Neural progenitor cell (in vitro differentiated cells): ENCODE measurements at regions not wholly inside any gene's neighbourhood (a gene's known extent, or its start where the extent isn't known, plus 50 kb on each side); places are given as distances from the start of the nearest gene placed in this dataset.
"Not testable (repeated sequence)": the region's sequence is repeated elsewhere in the genome, so short reads cannot be mapped to it uniquely, and the experiment has no call there.

ENCODE experiments used
- DNase-seq: peaks from one replicate; pipeline ENCODE4 v3.0.0-alpha.2; 2016; ENCODE audit warnings: low spot score
- H2AFZ ChIP-seq: fragments of 200-600 bp; sonication (generic); replicated peaks from 2 replicates; pipeline ENCODE4 v1.6.1; 2016; ENCODE audit warnings: antibody characterized with exemption
- H3F3A ChIP-seq: fragments of 200-600 bp; sonication (generic); 2 replicates; pipeline ENCODE4 v1.6.1; 2016; ENCODE audit warnings: antibody characterized with exemption, low read depth
- H3K27ac ChIP-seq: fragments of 200-600 bp; sonication (generic); 2 replicates; pipeline ENCODE4 v1.5.1; 2016; ENCODE audit warnings: mild to moderate bottlenecking
- H3K27me3 ChIP-seq: fragments of 200-600 bp; sonication (generic); 2 replicates; pipeline ENCODE4 v1.6.1; 2016; ENCODE audit warnings: mild to moderate bottlenecking, moderate library complexity
- H3K36me3 ChIP-seq: fragments of 200-600 bp; sonication (generic); 2 replicates; pipeline ENCODE4 v1.5.1; 2016
- H3K4me1 ChIP-seq: fragments of 200-600 bp; sonication (generic); 2 replicates; pipeline ENCODE4 v1.6.1; 2016; ENCODE audit warnings: mixed run types
- H3K4me2 ChIP-seq: fragments of 200-600 bp; sonication (generic); 2 replicates; pipeline ENCODE4 v1.6.1; 2016
- H3K4me3 ChIP-seq: fragments of 200-600 bp; sonication (generic); 2 replicates; pipeline ENCODE4 v1.5.1; 2016
- H3K79me2 ChIP-seq: fragments of 200-600 bp; sonication (generic); 2 replicates; pipeline ENCODE4 v1.6.1; 2016; ENCODE audit warnings: low read depth
- H3K9ac ChIP-seq: fragments of 200-600 bp; sonication (generic); 2 replicates; pipeline ENCODE4 v1.6.1; 2016
- H3K9me3 ChIP-seq: fragments of 200-600 bp; sonication (generic); 2 replicates; pipeline ENCODE4 v1.5.1; 2016; ENCODE audit warnings: low read depth
- H4K20me1 ChIP-seq: fragments of 200-600 bp; sonication (generic); 2 replicates; pipeline ENCODE4 v1.6.1; 2016; ENCODE audit warnings: low read depth
- H3K27ac Mint-ChIP-seq: 3 replicates; pipeline ENCODE4 v1.8.0; 2021; ENCODE audit warnings: mixed read lengths
- H3K27me3 Mint-ChIP-seq: 2 replicates; pipeline ENCODE4 v1.8.0; 2022; ENCODE audit warnings: low read depth, mild to moderate bottlenecking, inconsistent platforms, moderate library complexity, mixed read lengths; ENCODE audit not compliant: insufficient read depth
- H3K36me3 Mint-ChIP-seq: 3 replicates; pipeline ENCODE4 v1.8.0; 2021; ENCODE audit warnings: mixed read lengths
- H3K4me1 Mint-ChIP-seq: 3 replicates; pipeline ENCODE4 v1.8.0; 2021; ENCODE audit warnings: mixed read lengths
- H3K4me3 Mint-ChIP-seq: 3 replicates; pipeline ENCODE4 v1.8.0; 2021; ENCODE audit warnings: mild to moderate bottlenecking, moderate library complexity, mixed read lengths
- H3K9me3 Mint-ChIP-seq: 3 replicates; pipeline ENCODE4 v1.8.0; 2020; ENCODE audit warnings: mixed read lengths
- CTCF ChIP-seq: fragments of 200-600 bp; sonication (generic); IDR thresholded peaks from 2 replicates; pipeline ENCODE4 v1.5.1; 2017; ENCODE audit warnings: antibody characterized with exemption, mild to moderate bottlenecking
- EZH2phosphoT487 ChIP-seq: fragments of 200-600 bp; sonication (generic); IDR thresholded peaks from 2 replicates; pipeline ENCODE4 v1.6.1; 2017; ENCODE audit warnings: antibody characterized with exemption

GRCh38 chr4:9695994-9696393 lies 85.4 kb upstream of the DRD5 start:
- not testable (repeated sequence) for H3K36me3 Mint-ChIP-seq, H2AFZ ChIP-seq, H3K4me3 ChIP-seq, H3K9me3 Mint-ChIP-seq, H3K4me1 ChIP-seq, H3K27me3 Mint-ChIP-seq, H3K9ac ChIP-seq, H3K4me3 Mint-ChIP-seq, H3K27me3 ChIP-seq, H3F3A ChIP-seq, H3K36me3 ChIP-seq, H3K27ac ChIP-seq, H3K9me3 ChIP-seq, H3K79me2 ChIP-seq, H4K20me1 ChIP-seq, H3K4me2 ChIP-seq
- TF ChIP-seq CTCF: peak; percentile 50
- DNase-seq: peak; percentile 53
- Mint-ChIP-seq H3K27ac (peak overlapping the region; percentile 32), H3K4me1 (peaks cover 15% of the 10 kb centered on the region)

- not testable (repeated sequence) for H3K4me2 ChIP-seq, H3K4me1 ChIP-seq
Measured at GRCh38 chr4:9696561-9696960, 84.9 kb upstream of the DRD5 start.

GRCh38 chr4:9702019-9702418 lies 79.4 kb upstream of the DRD5 start:
- not testable (repeated sequence) for H2AFZ ChIP-seq, H3K9me3 ChIP-seq, H3K27ac Mint-ChIP-seq, H3K36me3 Mint-ChIP-seq, H3K27ac ChIP-seq, H4K20me1 ChIP-seq, H3K4me3 ChIP-seq, H3K4me1 ChIP-seq, H3K9ac ChIP-seq, DNase-seq, H3K4me3 Mint-ChIP-seq, H3K27me3 Mint-ChIP-seq, H3K4me1 Mint-ChIP-seq, H3K79me2 ChIP-seq, H3K36me3 ChIP-seq, H3F3A ChIP-seq, H3K9me3 Mint-ChIP-seq, H3K4me2 ChIP-seq, H3K27me3 ChIP-seq

More at GRCh38 chr4:9696561-9696960, 84.9 kb upstream of the DRD5 start:
- not testable (repeated sequence) for H3K9ac ChIP-seq, H3K27me3 Mint-ChIP-seq, H3K4me3 Mint-ChIP-seq, H3K79me2 ChIP-seq, H2AFZ ChIP-seq, H3K36me3 Mint-ChIP-seq, H3K9me3 ChIP-seq, H3K36me3 ChIP-seq, H3K27ac ChIP-seq, H4K20me1 ChIP-seq, H3F3A ChIP-seq, DNase-seq, H3K9me3 Mint-ChIP-seq, H3K27me3 ChIP-seq, H3K27ac Mint-ChIP-seq, H3K4me3 ChIP-seq
- H3K4me1 Mint-ChIP-seq: peaks cover 14% of the 10 kb centered on the region

- not testable (repeated sequence) for H3K4me1 ChIP-seq, H3K4me1 Mint-ChIP-seq, H3K9ac ChIP-seq, H3K27ac Mint-ChIP-seq, H3K79me2 ChIP-seq, H3K9me3 Mint-ChIP-seq, H3F3A ChIP-seq, H3K36me3 ChIP-seq, H3K4me3 Mint-ChIP-seq, H3K27ac ChIP-seq, H3K27me3 ChIP-seq, H3K4me3 ChIP-seq, H3K9me3 ChIP-seq, DNase-seq, H4K20me1 ChIP-seq, H3K4me2 ChIP-seq, H2AFZ ChIP-seq, H3K36me3 Mint-ChIP-seq, H3K27me3 Mint-ChIP-seq
Measured at GRCh38 chr4:9702696-9703095, 78.7 kb upstream of the DRD5 start.

- Mint-ChIP-seq H3K27me3 (peaks cover 4% of the 10 kb centered on the region), H3K4me3 (no peak overlapping the region)
Measured at GRCh38 chr4:9703391-9703790, 78.0 kb upstream of the DRD5 start.

GRCh38 chr4:9704126-9704525 lies 77.3 kb upstream of the DRD5 start:
- H3K4me3 Mint-ChIP-seq, H3K79me2 ChIP-seq, H3K4me2 ChIP-seq, H3K4me3 ChIP-seq, H3K9ac ChIP-seq, H3K4me1 ChIP-seq, DNase-seq, H3K9me3 ChIP-seq, H4K20me1 ChIP-seq, H3K9me3 Mint-ChIP-seq, H3K36me3 Mint-ChIP-seq, H3K27ac ChIP-seq, H3K27ac Mint-ChIP-seq, H3K27me3 ChIP-seq, H3K27me3 Mint-ChIP-seq, H3K4me1 Mint-ChIP-seq, H2AFZ ChIP-seq, H3F3A ChIP-seq, H3K36me3 ChIP-seq: not testable (repeated sequence)

More at GRCh38 chr4:9703391-9703790, 78.0 kb upstream of the DRD5 start:
- Histone ChIP-seq H3K4me2 (no peak overlapping the region), H3F3A (no peaks in the 10 kb centered on the region), H3K4me1 (no peaks in the 10 kb centered on the region), H2AFZ (no peak overlapping the region), H3K9ac (no peak overlapping the region), H3K27ac (no peak overlapping the region), H3K4me3 (no peak overlapping the region), H3K79me2 (no peaks in the 10 kb centered on the region), H4K20me1 (no peaks in the 10 kb centered on the region), H3K27me3 (no peaks in the 10 kb centered on the region), H3K36me3 (no peaks in the 10 kb centered on the region), H3K9me3 (no peaks in the 10 kb centered on the region)
- DNase-seq: peak; percentile 71
- no peaks in the 10 kb centered on the region for H3K36me3 Mint-ChIP-seq
- peaks cover 5% of the 10 kb centered on the region for H3K9me3 Mint-ChIP-seq
- TF ChIP-seq CTCF (peak; percentile 87), EZH2phosphoT487 (no peak)
- peaks cover 5% of the 10 kb centered on the region for H3K4me1 Mint-ChIP-seq
- no peak overlapping the region for H3K27ac Mint-ChIP-seq
